Posterior cingulate gyrus (tissue), 11 donors: ENCODE measurements at regions not wholly inside any gene's neighbourhood (a gene's known extent, or its start where the extent isn't known, plus 50 kb on each side); places are given as distances from the start of the nearest gene placed in this dataset.
A peak's percentile ranks its signal among the peaks of the same experiment; 100 is the strongest.

Experiments used
- DNase-seq, 10 donors: peaks; one replicate each; pipeline versions ENCODE4 v3.0.0 to v3.0.0-alpha.2; 2020 to 2021; ENCODE audit warnings: mixed read lengths in 3 of 10
- intact Hi-C: fragments of 100-400 bp; cut with DNase I; formaldehyde crosslinking; loops from one replicate; pipeline ENCODE4 v1.15.1; 2023

DNA sequence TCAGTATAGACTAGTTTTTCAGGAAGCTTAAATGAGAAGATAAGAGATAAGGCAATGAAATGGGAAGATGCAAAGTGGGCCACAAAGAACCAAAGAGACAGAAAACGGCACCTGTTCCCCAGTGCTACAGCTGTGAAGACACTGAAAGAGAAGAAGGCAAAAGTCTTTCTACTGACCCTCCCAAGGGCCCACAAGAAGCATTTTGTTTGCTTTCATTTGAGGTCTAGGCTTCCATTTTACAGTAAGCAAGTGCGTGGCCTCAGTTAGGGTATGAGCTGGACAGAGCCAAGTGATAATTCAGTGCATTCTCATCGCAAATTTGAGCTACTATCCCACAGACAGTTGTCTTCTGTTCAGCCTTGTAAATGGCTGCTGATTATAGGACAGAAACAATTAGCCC is 53.4 kb upstream of the STK17B start:
- no peak for DNase-seq
- intact Hi-C loops = no loop called here

- intact Hi-C loops = no loop called here
- no peak for DNase-seq
Measured at GRCh38 chr2:196225213-196225612, 53.8 kb upstream of the STK17B start.

DNA sequence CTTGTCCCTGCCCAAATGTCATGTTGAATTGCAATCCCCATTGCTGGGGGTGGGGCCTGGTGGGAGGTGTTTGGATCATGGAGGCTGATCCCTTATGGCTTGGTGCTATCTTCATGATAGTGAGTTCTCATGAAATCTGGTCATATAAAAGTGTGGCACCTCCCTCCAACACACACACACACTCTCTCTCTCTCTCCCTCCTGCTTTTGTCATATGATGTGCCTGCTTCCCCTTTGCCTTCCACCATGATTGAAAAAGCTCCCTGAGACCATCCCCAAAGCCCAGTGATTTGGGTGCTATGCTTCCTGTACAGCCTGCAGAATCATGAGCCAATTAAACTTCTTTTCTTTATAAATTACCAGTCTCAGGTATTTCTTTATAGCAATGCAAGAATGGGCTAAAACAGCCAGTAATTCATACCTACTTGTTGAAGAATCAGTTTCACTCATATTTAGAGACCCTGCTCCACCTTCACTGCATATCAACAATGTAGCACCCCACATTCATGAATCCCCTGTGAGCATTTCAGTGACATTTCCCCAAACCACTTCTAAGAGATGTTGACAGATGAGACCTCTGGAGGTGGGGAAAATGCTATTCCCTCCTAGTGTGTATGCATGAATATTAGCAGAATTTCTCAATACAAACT is 54.8 kb upstream of the STK17B start:
- DNase-seq = peak in 1 of 10 donors; percentile 38
- intact Hi-C loops = no loop called here

GRCh38 chr2:196226707-196227065 is 55.3 kb upstream of the STK17B start:
- intact Hi-C loops = no loop called here
- no peak for DNase-seq

DNA sequence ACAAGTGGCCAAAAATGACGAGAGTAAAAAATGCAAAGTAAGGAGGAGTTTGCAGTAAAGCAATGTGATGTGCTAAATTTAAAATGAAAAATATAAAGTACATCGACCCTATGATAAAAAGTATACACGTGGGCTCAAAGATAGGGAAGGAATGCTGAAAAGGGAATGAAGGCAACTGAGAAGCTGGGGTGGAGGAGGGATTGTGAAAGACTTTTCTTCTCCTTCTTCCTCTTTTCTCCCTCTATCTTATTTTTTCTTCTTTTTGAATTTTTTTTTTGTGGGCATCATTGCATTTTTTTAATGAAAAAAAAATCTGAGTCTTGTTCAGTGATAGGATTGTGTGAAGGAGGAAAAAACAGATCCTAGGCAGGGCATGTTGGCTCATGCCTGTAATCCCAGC is 57.6 kb upstream of the STK17B start:
- DNase-seq = no peak
- intact Hi-C loops = no loop called here

DNA sequence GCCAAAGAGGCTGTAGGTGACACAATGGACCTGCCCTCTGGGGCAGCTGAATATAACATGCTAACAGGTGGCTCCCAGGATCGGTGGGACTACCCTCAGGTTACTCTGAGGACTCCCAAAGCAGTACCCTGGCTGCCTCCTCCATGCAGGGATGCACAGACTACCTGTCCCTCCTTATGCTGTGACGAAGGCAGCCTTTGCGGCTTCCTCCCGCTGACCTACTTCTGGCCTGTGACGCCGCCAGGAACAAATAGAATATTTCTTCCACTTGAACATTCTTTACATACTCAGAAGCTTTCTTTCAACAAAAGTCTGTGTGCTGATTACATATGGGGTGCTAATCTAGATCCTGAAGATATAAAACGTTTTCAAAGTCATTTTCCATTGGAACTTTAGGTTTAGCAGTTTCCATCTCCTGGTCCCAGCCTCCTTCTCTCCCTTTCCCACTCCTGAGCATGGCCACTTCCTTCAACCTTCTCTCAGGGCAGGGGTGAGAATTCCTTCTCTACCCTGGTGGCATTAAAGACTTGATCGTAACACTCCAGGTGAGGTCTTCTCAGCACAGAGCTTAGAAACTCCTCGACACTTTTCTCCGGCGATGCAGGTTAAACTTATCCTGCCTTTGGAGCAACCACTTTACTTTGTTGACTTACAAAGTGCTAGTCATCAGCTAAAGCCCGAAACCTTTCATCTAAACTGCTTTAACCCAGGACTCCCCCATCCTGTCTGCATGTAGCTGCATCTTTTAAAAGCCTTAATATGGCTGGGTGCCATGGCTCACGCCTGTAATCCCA is 58.9 kb upstream of the STK17B start:
- intact Hi-C loops = no loop called here
- no peak for DNase-seq

DNA sequence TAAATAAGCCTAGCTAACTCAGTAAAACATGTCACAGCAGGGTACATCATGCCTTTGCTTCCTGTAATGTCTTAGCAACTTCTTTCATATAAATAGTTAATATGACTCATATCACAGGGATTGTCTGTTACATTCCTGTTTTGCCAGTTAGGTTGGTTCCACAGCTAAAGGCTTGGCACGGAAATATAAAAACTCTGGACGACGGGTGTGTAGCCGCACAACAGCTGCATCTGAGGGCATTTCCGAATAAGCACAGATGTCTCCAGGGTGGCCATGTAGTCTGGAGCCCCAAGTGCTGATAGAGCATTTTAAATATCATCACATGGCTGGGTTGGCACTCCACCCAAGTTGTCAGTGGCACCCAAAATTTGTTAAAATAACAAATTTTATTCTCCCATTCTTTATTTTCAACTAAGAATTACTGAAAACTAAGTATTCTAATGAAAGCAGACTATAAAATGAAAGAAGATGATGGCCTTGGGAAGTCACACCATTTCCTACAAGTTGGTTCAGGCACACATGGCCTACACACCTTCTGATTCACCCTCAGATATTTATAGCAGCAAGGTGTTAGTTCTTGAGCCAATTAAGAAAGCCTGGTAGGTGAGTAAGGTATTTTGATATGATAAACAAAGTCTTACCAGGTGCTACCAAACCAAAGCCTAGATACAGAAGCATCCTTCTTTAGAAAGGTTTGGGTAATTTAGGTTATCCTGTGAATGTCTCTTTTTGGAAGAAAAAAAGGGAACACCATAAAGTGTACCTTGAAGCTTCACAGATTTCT is 61.8 kb upstream of the STK17B start:
- DNase-seq = peak in 2 of 10 donors; percentile 11 to 83

GRCh38 chr2:196233805-196234475 is 62.6 kb upstream of the STK17B start:
- no peak for DNase-seq
- intact Hi-C loops = no loop called here

More for the DNA sequence above, 61.8 kb upstream of the STK17B start:
- intact Hi-C loops = no loop called here

DNA sequence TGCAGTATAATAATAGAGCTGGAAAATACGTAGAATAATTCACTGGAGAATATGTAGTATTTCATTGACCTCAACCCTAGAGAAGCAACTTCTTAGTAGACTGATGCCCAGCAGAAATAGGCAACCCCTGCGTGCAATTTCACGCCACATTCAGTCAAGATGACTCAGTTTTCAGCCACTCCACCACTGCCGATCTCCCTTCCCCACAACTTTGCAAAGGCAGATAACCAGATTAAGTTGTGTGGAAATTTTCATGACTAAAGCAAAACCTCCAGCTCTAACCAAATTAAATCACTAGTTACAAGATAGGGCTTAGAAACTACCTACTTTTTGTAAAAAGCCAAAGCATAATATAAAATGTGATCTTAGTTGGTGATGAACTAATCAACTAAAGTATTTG is 63.3 kb upstream of the STK17B start:
- intact Hi-C loops = no loop called here
- DNase-seq = no peak

- intact Hi-C loops = no loop called here
- DNase-seq = no peak
Measured at GRCh38 chr2:196238836-196239380, 67.5 kb upstream of the STK17B start.

GRCh38 chr2:196239622-196240587 is 68.5 kb upstream of the STK17B start:
- DNase-seq = peak in 2 of 10 donors; percentile 32 to 69
- intact Hi-C loops = no loop called here

DNA sequence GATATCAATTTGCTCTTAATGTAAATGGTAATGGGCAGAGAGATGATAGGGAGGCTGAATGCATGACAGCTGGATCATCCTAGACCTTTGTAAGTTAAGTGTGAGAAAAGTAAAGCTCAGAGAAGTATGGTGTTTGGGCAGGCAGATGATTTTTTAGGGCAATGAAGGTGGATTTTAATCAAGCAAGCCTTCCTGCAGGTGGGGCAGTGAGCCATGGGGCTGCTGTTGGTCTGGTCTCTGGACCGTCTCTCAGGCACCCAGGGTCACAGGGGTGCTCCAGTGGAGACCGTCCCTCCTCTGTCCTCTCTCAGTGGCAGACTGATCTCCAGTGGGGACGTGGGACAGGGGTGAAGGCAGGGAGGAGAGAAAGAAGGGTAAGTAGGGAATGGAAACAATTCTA is 69.8 kb upstream of the STK17B start:
- DNase-seq = no peak
- intact Hi-C loops = no loop called here

- DNase-seq = no peak
- intact Hi-C loops = no loop called here
Measured at GRCh38 chr2:196242131-196242620, 70.8 kb upstream of the STK17B start.

DNA sequence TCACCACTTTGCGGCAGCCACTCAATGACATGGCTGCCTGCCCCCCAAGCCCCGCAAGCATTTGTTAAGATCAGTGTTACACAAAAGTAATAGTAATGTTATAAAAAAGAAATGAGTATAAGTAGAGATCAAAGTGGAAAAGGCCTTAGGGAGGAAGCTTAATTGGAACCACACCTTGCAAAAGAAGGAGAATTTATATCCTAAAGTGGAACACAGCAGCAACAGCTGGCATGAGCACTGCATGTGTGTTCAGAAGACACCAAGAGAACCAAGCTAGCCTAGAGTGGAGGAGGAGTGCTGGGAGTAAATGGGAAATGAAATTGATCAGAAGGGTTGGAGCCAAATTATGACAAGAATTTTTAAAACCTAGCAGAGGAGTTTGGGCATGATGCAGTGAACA is 73.1 kb upstream of the STK17B start:
- DNase-seq = no peak
- intact Hi-C loops = no loop called here

GRCh38 chr2:196244966-196245365 is 73.6 kb upstream of the STK17B start:
- intact Hi-C loops = no loop called here
- DNase-seq = no peak

GRCh38 chr2:196245378-196246140 is 74.2 kb upstream of the STK17B start:
- intact Hi-C loops = no loop called here
- DNase-seq = no peak

GRCh38 chr2:196247114-196247975 is 76.0 kb upstream of the STK17B start:
- no peak for DNase-seq

DNA sequence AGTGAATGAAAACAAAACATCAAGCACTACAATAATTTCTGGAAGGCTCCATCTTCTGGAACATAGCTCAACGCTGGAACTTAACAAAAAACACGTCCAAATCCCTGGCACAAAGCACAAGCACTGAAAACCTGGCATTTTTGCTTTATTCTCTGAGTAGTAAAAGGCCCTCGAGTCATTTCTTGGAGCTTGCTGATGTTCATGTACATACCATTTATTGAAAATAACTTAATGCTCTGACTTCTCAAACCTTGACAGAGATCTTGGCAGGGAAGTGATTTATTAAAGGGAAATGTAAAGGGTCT is 76.5 kb upstream of the STK17B start:
- intact Hi-C loops = no loop called here
- no peak for DNase-seq

More at GRCh38 chr2:196247114-196247975, 76.0 kb upstream of the STK17B start:
- intact Hi-C loops = no loop called here
